Sigmoid colon (tissue), 3 donors: ENCODE measurements at regions not wholly inside any gene's neighbourhood (a gene's known extent, or its start where the extent isn't known, plus 50 kb on each side); places are given as distances from the start of the nearest gene placed in this dataset.

Experiments used
- CTCF ChIP-seq, 4 experiments: fragments of 450-650 bp in 3 of 4; fragments of 200-600 bp in 1 of 4; IDR thresholded peaks; one replicate each; pipeline ENCODE4 v1.5.1; 2016 to 2019; ENCODE audit warnings: antibody characterized with exemption in 4 of 4, mild to moderate bottlenecking in 3 of 4, moderate library complexity in 2 of 4
- POLR2A ChIP-seq, 2 donors: fragments of 450-650 bp; IDR thresholded peaks; one replicate each; pipeline ENCODE4 v1.6.1; 2016; ENCODE audit warnings: antibody characterized with exemption in 2 of 2, mild to moderate bottlenecking in 2 of 2, moderate library complexity in 2 of 2

- TF ChIP-seq CTCF (IDR thresholded peaks at IDR 0.05) (no peak), POLR2A (IDR thresholded peaks at IDR 0.05) (no peak)
Observed at GRCh38 chr6:12596731-12597130, 119.8 kb upstream of the PHACTR1 start.
